NCI-H1417 (cell line): ENCODE measurements at regions not wholly inside any gene's neighbourhood (a gene's known extent, or its start where the extent isn't known, plus 50 kb on each side); places are given as distances from the start of the nearest gene placed in this dataset.

Experiments
- DNase-seq, 3 experiments: peaks; one replicate each; lab custom pipeline; 2025; lab: John Stamatoyannopoulos, UW

GRCh38 chr3:110530902-110531301 lies 540.7 kb upstream of the NECTIN3 start:
- no peak for DNase-seq

- no peak for DNase-seq
Observed at GRCh38 chr3:110533089-110533488, 538.5 kb upstream of the NECTIN3 start.

DNA sequence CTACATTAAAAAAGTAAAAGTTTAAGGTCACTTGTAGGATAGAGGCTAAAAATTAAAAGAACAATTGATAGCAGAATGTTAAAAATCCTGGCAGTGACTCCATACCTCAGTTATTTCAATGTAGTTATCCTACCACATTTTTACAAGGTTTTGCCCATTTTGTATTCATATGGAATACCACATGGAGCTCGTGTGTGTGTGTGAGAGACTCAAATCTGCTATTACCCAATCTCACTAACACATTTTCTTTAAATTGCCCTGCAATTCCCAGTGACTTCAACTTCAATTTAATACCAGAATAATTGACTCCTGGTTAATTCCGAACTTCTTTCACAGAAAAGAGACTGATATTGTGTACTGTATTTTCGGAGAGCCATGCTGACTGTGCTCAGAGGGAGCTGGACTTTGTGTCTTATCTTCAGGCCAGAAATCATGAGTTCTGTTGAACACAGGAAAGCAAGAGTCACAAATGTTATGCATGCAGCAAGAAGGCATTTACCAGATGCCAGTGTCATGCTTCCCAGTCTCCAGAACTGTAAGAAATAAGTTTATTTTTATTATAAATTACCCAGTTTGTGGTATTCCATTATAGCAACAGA lies 529.0 kb upstream of the NECTIN3 start:
- no peak for DNase-seq

- DNase-seq, result no peak
Observed at GRCh38 chr3:110544730-110545129, 526.9 kb upstream of the NECTIN3 start.

DNA sequence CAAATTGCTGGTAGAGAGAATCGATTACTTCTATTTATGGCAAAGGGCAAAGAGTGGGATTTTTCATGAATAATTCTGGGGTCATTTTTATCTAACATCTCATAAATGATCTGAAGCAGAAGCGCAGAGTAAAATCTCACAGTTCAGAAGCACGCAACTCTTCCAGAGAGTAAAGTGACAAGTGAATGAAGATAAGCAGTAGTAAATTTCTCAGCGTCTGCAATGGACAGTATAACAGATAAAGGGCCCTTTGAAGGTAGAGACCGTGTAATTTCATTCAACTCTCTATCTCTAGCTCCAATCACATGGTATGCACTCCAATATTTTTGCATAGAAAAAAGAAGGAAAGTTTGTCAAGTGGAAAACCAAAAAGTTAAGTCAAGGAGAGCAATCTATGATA lies 521.1 kb upstream of the NECTIN3 start:
- no peak for DNase-seq

DNA sequence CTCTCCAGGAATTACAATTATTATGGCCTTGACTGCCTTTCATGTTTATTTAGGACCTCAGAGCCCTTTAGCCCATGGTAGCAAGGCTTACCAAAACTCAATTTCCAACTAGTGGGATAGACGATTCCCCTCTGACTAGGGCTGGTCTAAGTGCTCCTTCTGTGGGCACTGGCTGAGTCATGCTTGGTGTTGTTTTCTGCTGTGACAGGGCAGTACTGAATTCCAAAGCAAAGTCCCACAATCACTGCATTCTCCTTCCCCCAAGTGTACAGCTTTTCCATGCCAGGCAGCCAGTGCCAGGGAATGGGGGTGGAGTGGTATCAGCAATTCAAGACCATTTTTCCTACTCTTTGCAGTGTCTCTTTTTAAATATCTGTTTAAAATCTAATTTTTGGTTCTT lies 509.0 kb upstream of the NECTIN3 start:
- DNase-seq, result no peak

DNA sequence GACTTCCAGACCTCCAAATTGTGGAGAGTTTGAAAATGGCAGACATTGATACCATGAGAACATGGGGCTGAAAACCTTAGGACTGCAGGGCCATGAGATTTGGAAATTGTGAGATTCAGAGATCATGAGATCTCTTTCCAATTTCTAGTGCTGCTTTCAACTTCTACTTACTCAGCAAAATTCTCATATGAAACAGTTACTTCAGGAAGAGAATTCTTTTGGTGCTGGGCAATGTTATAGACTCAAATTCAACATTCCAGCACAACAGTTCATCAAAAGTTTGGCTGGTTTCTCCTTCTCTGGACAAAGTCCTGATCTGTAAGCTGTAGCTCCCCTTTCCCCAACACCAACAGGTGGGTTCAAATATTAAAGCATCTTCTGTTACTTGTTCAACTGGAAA lies 506.9 kb upstream of the NECTIN3 start:
- no peak for DNase-seq

DNA sequence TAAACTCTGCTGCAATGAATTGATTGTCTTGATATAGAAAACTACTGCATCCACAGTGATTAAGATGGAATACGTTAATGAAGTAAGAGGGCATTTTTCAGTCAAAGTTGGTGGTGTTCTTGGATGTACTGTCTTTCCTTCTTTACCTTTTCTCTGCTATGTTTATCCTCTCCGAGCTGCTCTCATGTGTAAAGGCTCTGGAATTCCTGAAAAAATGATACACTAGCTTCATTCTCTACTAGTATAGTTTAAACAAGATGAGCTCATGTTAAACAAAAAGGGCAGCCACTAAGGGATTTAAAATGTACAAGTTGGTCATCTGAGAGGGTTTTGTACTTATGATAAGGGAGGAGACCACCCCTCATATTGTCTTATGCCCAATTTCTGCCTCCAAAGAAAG lies 504.6 kb upstream of the NECTIN3 start:
- DNase-seq, result no peak

GRCh38 chr3:110568246-110568645 lies 503.4 kb upstream of the NECTIN3 start:
- DNase-seq, result no peak

DNA sequence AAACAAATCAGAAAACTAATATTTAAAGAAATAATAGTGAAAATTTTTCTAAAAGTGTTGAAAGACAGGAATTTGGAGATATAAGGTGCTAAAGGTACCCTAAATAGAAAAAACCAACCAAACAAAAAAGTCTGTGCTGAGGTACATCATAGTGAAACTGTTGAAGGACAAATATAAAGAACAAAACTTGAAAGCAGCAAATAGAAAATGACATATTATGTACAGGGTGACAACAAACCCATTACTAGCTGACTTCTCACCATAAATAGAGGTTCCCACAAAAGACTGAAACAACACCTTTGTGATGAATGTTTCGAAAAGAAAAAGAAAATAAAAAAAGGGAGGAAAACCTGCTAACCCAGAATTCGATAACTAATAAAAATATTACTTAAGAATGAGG lies 502.5 kb upstream of the NECTIN3 start:
- DNase-seq, result no peak

DNA sequence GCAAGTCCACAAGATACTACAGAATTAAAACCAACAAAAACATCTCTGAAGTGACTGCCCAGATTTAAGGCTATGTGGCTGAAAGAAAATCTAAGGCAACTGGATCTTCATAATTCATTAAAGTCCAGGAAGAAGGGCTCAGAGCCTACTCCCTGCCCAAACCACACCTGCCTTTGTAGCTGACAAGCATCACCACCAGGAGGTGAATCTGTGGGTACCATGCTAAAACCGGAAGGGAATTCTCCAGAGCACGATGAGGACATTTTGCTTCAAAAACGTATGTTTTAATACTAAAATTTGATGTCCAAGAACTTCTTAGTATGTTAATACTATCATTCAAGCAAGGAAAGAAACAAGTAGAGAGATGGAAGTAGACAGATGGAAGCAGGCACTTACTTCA lies 495.9 kb upstream of the NECTIN3 start:
- no peak for DNase-seq

- peak in 1 of 3 experiments; percentile 44 for DNase-seq
Observed at GRCh38 chr3:110576960-110577359, 494.7 kb upstream of the NECTIN3 start.

DNA sequence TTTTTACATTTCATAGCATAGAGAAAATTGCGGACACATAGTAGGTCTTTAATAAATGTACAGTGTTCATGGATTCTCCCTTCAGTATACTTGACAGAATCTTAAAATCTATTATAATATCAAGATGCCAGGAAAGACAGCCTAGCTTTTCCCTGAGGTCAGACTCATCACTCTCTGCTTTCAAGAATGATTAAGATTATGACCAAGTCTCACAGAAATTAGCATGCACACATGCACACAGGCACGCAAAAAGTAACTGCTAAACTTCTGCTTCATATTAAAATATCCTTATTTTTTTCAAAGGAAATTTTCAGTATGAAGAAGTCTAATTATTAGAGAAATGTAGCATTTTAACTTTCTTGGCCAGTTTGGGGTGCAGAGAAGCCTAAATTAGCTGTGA lies 493.8 kb upstream of the NECTIN3 start:
- DNase-seq, result no peak

GRCh38 chr3:110579840-110580550 lies 491.6 kb upstream of the NECTIN3 start:
- DNase-seq, result peak in 1 of 3 experiments; percentile 21

GRCh38 chr3:110583373-110583935 lies 488.2 kb upstream of the NECTIN3 start:
- no peak for DNase-seq

GRCh38 chr3:110588906-110589305 lies 482.7 kb upstream of the NECTIN3 start:
- no peak for DNase-seq

DNA sequence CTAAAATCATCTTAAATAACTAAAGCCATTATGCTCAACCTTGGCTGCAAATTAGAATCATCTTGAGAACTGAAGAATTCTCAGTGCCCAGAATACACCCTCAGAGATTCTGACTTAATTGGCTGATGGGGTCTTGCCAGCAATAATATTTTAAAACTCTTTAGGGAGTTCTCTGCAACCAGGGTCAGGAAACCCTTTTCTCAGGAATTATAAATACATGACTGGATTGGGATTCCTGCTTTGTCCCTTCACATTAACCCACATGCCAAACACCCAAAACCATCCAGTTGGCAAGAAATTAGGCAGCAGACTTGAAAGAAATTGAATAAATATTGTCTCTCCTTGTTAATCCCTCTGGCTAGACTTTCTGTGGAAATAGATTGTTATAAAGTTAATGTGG lies 482.3 kb upstream of the NECTIN3 start:
- no peak for DNase-seq

GRCh38 chr3:110593749-110594148 lies 477.9 kb upstream of the NECTIN3 start:
- DNase-seq, result no peak

DNA sequence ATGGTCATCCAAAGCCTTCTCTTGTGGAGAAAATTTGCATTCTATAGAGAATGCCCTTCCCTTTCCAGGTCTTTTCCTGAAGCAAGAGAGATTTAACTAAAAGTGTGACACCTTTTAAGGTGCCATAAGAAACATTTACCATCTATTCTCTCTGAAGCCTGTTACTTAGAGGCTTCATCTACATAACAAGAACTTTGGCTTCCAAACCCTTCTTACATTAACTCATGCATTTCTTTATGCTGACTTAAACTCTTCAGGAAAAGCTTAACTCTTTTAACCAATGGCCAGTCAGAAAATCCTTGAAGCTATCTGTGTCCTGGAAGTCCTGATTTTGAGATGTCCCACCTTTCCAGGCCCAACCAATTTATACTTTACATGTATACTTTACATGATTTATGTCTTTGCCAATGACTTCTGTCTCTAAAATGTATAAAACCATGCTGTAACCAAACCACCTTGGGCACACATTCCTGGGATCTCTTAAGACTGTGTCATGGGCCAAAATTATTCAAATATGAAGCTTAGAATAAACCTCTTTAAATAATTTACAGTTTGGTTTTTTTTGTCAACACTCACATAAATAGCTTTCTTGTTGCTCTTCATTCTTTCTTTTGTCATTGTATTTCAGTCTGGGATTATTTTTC lies 472.6 kb upstream of the NECTIN3 start:
- DNase-seq, result no peak

- no peak for DNase-seq
Observed at GRCh38 chr3:110608566-110608965, 463.1 kb upstream of the NECTIN3 start.

DNA sequence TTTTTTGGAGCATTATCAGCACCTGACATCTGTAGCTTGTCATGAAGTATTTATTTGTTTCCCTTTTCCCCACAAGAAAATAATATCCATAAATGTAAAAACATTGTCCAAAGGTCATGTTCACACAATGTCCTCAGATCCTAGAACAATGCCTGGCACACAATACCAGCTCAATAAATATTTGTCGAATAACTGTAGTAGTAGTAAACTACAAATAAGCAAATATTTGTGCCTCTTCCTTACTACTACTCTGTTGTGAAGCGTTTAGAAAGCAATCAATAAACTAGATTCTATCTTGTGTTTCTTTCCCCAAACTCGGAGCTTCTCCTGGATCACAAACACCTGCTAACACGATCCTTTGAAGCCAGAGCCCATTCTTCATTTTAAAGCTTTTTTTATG lies 459.6 kb upstream of the NECTIN3 start:
- DNase-seq, result no peak

GRCh38 chr3:110614186-110614585 lies 457.4 kb upstream of the NECTIN3 start:
- no peak for DNase-seq

DNA sequence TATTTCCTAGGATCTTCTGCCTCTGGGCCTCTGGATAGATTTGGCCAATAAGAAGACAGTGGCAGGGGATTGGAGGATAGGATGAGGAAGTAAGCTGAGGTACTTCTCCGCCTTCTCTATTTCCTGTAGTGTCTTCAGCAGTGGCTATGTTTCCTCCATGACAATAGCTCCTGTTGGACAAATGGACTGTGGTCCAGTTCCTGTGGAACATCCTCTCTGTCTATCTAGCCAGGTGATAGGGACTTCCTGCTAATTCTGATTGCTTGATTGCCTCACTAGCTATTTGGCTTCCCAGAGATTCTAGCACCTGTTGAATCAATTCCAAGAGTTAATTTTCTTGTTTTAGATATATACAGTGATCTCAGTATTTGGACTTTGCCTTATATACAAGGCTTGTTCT lies 456.2 kb upstream of the NECTIN3 start:
- no peak for DNase-seq
